B cell (primary cell): ENCODE measurements at regions not wholly inside any gene's neighbourhood (a gene's known extent, or its start where the extent isn't known, plus 50 kb on each side); places are given as distances from the start of the nearest gene placed in this dataset.

Experiments used
- ATAC-seq: fragments of 200-7000 bp; cut with Tn5 transposase; one replicate; pipeline ENCODE4 v1.10.0; 2021; ENCODE audit warnings: low read depth, mild to moderate bottlenecking, moderate number of reproducible peaks, moderate library complexity
- CTCF ChIA-PET: fragments of 350-600 bp; sonication (Branson Sonifier 250); formaldehyde crosslinking; loops from one replicate; lab custom pipeline; 2021; ENCODE audit warnings: antibody characterized with exemption, inconsistent platforms; lab: Charles Lee
- POLR2A ChIA-PET: fragments of 350-600 bp; sonication (Branson Sonifier 250); formaldehyde crosslinking; loops from one replicate; lab custom pipeline; 2021; ENCODE audit warnings: antibody characterized with exemption; lab: Charles Lee
- DNase-seq: peaks from one replicate; pipeline ENCODE4 v3.0.0; 2013
- H2AFZ ChIP-seq: 2 replicates; pipeline ENCODE4 v1.6.1; 2012; ENCODE audit warnings: mild to moderate bottlenecking, low read depth, low read length; ENCODE audit not compliant: insufficient read depth, poor library complexity, severe bottlenecking
- H3K27ac ChIP-seq, 2 donors: 1 replicate in 1 of 2; 2 replicates in 1 of 2; pipeline ENCODE4 v1.5.1; 2012 to 2013; ENCODE audit warnings: low read length in 2 of 2, mild to moderate bottlenecking in 2 of 2, moderate library complexity in 1 of 2
- H3K27me3 ChIP-seq, 4 experiments: fragments of 200-600 bp in 1 of 4; sonication (generic) in 1 of 4; replicated peaks in 1 of 4; 1 replicate in 2 of 4; 2 replicates in 2 of 4; pipeline versions ENCODE4 v1.6.1 to v1.7.0; 2013 to 2016; ENCODE audit warnings: low read length in 3 of 4, mild to moderate bottlenecking in 2 of 4, mixed read lengths in 1 of 4, moderate library complexity in 1 of 4; ENCODE audit not compliant: insufficient read depth in 4 of 4, control insufficient read depth in 3 of 4; ENCODE audit errors: control extremely low read depth in 1 of 4
- H3K36me3 ChIP-seq, 2 experiments: replicated peaks in 1 of 2; 1 replicate in 1 of 2; 2 replicates in 1 of 2; pipeline versions ENCODE4 v1.6.1 to v1.7.1; 2013; ENCODE audit warnings: low read length in 1 of 2; ENCODE audit not compliant: insufficient read depth in 2 of 2, control insufficient read depth in 1 of 2; ENCODE audit errors: control extremely low read depth in 1 of 2, extremely low read depth in 1 of 2
- H3K4me1 ChIP-seq, 2 donors: fragments of 200-600 bp in 1 of 2; sonication (generic) in 1 of 2; 1 replicate in 1 of 2; 2 replicates in 1 of 2; pipeline versions ENCODE4 v1.5.1 to v1.6.1; 2013 to 2017; ENCODE audit warnings: low read length in 2 of 2; ENCODE audit not compliant: control insufficient read depth in 2 of 2, insufficient read depth in 2 of 2
- H3K4me2 ChIP-seq: replicated peaks from 2 replicates; pipeline ENCODE3; 2012; ENCODE audit warnings: mild to moderate bottlenecking, low read depth, low read length; ENCODE audit not compliant: poor library complexity, severe bottlenecking
- H3K4me3 ChIP-seq, 5 experiments: fragments of 200-600 bp in 1 of 5; sonication (generic) in 1 of 5; 1 replicate in 3 of 5; 2 replicates in 2 of 5; pipeline versions ENCODE4 v1.5.1 to v1.7.0; 2011 to 2016; ENCODE audit warnings: low read length in 4 of 5, mild to moderate bottlenecking in 4 of 5, low read depth in 2 of 5, control low read depth in 1 of 5, moderate library complexity in 1 of 5; ENCODE audit not compliant: insufficient read depth in 1 of 5; ENCODE audit errors: control extremely low read depth in 1 of 5, extremely low read depth in 1 of 5
- H3K79me2 ChIP-seq: fragments of 200-600 bp; sonication (generic); one replicate; pipeline ENCODE4 v1.6.0; 2016; ENCODE audit warnings: low read length; ENCODE audit not compliant: control insufficient read depth, insufficient read depth
- H3K9ac ChIP-seq: fragments of 200-600 bp; sonication (generic); 2 replicates; pipeline ENCODE4 v1.6.1; 2017; ENCODE audit warnings: mild to moderate bottlenecking, low read length, moderate library complexity
- H3K9me3 ChIP-seq, 3 donors: one replicate each; pipeline versions ENCODE4 v1.6.1 to v1.7.1; 2013; ENCODE audit warnings: low read length in 2 of 3; ENCODE audit not compliant: control insufficient read depth in 2 of 3, insufficient read depth in 1 of 3; ENCODE audit errors: control extremely low read depth in 1 of 3
- H4K20me1 ChIP-seq: 2 replicates; pipeline ENCODE4 v1.6.0; 2012; ENCODE audit warnings: mild to moderate bottlenecking, low read length; ENCODE audit not compliant: insufficient read depth, control insufficient read depth, poor library complexity, severe bottlenecking
- H3K27ac Mint-ChIP-seq: one replicate; pipeline ENCODE4 v1.8.0; 2021; ENCODE audit warnings: mixed read lengths
- H3K27me3 Mint-ChIP-seq: one replicate; pipeline ENCODE4 v1.8.0; 2021; ENCODE audit warnings: mixed read lengths
- H3K4me1 Mint-ChIP-seq: one replicate; pipeline ENCODE4 v1.8.0; 2021; ENCODE audit warnings: mixed read lengths
- H3K4me3 Mint-ChIP-seq: one replicate; pipeline ENCODE4 v1.8.0; 2021; ENCODE audit warnings: mixed read lengths
- H3K9me3 Mint-ChIP-seq: one replicate; pipeline ENCODE4 v1.8.0; 2022; ENCODE audit warnings: mixed read lengths; ENCODE audit not compliant: insufficient read depth
- EZH2 ChIP-seq: IDR thresholded peaks from 2 replicates; pipeline ENCODE4 v1.6.1; 2012; ENCODE audit warnings: borderline replicate concordance, low read depth, mild to moderate bottlenecking, moderate library complexity, low read length; ENCODE audit not compliant: insufficient read depth, poor library complexity, severe bottlenecking
- WGBS: methylation state at CpG from one replicate; pipeline ENCODE4 v1.1.5; 2013; ENCODE audit warnings: missing lambda C conversion rate; ENCODE audit not compliant: insufficient coverage; 5-methylcytosine and 5-hydroxymethylcytosine counted together
- intact Hi-C: fragments of 100-400 bp; cut with micrococcal nuclease; formaldehyde crosslinking; loops from one replicate; pipeline ENCODE4 v1.10.0; 2022
- TF ChIP-seq, protein P1 (sequence below): fragments of 200-600 bp; IDR thresholded peaks from one replicate; pipeline ENCODE4 v1.8.0; 2022; ENCODE audit warnings: antibody characterized with exemption, mild to moderate bottlenecking

DNA sequence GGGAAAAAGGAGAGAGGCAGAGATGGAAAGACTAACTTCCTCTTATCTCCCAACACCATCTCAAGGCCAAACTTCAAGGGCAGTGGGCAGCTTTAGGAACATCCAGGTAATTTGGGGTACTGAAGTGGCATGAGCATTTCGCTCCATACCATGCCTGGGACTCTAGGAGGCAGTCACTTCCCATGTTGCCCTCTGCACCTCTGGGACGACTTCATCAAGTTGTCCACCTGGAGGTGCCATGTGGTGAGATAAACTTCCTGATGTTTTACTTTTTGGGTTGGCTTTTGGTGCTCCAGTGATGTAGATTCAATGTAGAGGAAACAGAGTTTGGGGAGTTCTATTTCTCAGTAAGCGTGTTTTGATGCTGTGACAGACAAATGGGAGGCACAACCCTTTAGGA, 56.3 kb upstream of the UPP2 start:
- Mint-ChIP-seq H3K27ac (no peak overlapping the region), H3K4me1 (no peaks in the 10 kb centered on the region), H3K4me3 (no peak overlapping the region), H3K9me3 (no peaks in the 10 kb centered on the region), H3K27me3 (peaks cover 15% of the 10 kb centered on the region)
- intact Hi-C loops: no loop called here
- Histone ChIP-seq H4K20me1 (no peaks in the 10 kb centered on the region), H3K36me3 (no peaks in the 10 kb centered on the region), H3K9me3 (no peaks in the 10 kb centered on the region), H3K4me1 (no peaks in the 10 kb centered on the region), H3K79me2 (no peaks in the 10 kb centered on the region), H2AFZ (no peak overlapping the region), H3K9ac (no peak overlapping the region), H3K27ac (no peak overlapping the region), H3K27me3 (no peaks in the 10 kb centered on the region), H3K4me3 (no peak overlapping the region), H3K4me2 (no peak overlapping the region)
- ChIA-PET POLR2A (no interaction called here), CTCF (no interaction called here)
- DNase-seq: no peak
- 75% methylated on average over 3 of the region's 3 CpGs for WGBS
- no peak for ATAC-seq
- no peak for TF ChIP-seq EZH2
- TF ChIP-seq, protein P1, sequence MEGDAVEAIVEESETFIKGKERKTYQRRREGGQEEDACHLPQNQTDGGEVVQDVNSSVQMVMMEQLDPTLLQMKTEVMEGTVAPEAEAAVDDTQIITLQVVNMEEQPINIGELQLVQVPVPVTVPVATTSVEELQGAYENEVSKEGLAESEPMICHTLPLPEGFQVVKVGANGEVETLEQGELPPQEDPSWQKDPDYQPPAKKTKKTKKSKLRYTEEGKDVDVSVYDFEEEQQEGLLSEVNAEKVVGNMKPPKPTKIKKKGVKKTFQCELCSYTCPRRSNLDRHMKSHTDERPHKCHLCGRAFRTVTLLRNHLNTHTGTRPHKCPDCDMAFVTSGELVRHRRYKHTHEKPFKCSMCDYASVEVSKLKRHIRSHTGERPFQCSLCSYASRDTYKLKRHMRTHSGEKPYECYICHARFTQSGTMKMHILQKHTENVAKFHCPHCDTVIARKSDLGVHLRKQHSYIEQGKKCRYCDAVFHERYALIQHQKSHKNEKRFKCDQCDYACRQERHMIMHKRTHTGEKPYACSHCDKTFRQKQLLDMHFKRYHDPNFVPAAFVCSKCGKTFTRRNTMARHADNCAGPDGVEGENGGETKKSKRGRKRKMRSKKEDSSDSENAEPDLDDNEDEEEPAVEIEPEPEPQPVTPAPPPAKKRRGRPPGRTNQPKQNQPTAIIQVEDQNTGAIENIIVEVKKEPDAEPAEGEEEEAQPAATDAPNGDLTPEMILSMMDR: no peak

DNA sequence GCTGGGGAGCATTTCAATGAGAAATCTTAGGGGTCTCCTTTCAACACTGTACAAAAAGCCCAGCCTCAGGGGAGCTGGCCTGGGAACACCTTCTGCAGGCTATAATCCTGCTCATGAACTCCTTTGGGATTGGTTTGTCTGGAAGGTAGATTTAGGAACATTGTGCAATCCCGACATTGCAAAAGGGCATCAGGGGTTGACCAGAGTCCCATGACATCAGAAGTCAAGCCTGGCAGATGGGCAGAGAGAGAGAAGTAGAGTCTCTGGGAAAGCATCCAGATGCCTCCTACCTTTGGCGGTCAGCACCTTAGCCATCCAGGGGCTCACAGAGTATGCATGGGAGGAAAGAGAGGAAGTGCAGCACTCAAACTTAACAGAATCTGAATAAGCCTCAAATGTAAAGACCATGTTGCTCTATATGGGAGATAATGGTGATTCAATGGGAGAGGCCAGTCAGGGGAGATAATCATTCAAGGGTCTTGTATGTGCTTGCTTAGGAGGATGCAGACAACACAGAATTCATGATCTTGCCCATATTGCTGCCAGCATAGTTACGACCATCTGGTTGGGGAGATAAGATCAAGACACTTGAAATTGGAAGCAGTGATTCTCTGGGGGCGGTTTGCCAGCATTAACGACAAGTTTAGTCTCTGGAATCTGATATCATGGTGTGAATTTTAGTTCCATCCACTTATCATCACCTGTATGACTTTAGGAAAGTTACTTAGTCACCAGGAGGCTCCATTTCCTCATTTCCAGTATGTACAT, 58.3 kb upstream of the UPP2 start:
- Mint-ChIP-seq H3K4me3 (no peak overlapping the region), H3K4me1 (no peaks in the 10 kb centered on the region), H3K27ac (no peak overlapping the region), H3K9me3 (no peaks in the 10 kb centered on the region), H3K27me3 (peaks cover 15% of the 10 kb centered on the region)
- no peak overlapping the region for H3K27ac ChIP-seq
- no peak for ATAC-seq
- no peak overlapping the region for H3K4me2 ChIP-seq
- no peaks in the 10 kb centered on the region for H3K36me3 ChIP-seq
- intact Hi-C loops: no loop called here
- WGBS: 82% methylated on average over 3 of the region's 5 CpGs
- DNase-seq: no peak
- H3K27me3 ChIP-seq: no peaks in the 10 kb centered on the region
- no peaks in the 10 kb centered on the region for H4K20me1 ChIP-seq
- H2AFZ ChIP-seq: no peak overlapping the region
- ChIA-PET POLR2A (no interaction called here), CTCF (interaction anchor here (0.8 to 2.0 kb wide), 2 partner anchors 19 to 711 kb away, joined by 4 to 6 read pairs; no protein-coding TSS in a partner anchor)
- TF ChIP-seq, protein P1: no peak
- TF ChIP-seq EZH2: no peak
- H3K9ac ChIP-seq: no peak overlapping the region
- H3K79me2 ChIP-seq: no peaks in the 10 kb centered on the region
- no peaks in the 10 kb centered on the region for H3K9me3 ChIP-seq
- no peak overlapping the region for H3K4me3 ChIP-seq
- no peaks in the 10 kb centered on the region for H3K4me1 ChIP-seq
